ENCODE measurements at regions not wholly inside any gene's neighbourhood (a gene's known extent, or its start where the extent isn't known, plus 50 kb on each side); places are given as distances from the start of the nearest gene placed in this dataset.

DNA sequence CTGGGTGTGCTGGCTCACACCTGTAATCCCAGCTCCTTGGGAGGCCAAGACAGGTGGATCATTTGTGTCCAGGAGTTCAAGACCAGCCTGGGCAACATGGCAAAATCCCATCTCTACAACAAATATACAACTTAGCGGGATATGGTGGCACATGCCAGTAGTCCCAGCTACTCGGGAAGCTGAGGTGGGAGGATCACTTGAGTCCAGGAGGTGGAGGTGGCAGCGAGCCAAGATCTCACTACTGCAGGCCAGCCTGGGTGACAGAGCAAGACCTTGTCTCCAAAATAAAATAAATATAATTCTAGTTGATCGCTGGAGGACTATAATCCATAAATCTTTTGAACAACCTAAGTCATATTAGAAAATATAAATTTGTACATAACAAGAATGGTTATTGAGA is 1061.5 kb upstream of the PCDH9 start:
- DNase-seq (ENCODE audit: low read depth) = no peak
- TF ChIP-seq, protein P1, sequence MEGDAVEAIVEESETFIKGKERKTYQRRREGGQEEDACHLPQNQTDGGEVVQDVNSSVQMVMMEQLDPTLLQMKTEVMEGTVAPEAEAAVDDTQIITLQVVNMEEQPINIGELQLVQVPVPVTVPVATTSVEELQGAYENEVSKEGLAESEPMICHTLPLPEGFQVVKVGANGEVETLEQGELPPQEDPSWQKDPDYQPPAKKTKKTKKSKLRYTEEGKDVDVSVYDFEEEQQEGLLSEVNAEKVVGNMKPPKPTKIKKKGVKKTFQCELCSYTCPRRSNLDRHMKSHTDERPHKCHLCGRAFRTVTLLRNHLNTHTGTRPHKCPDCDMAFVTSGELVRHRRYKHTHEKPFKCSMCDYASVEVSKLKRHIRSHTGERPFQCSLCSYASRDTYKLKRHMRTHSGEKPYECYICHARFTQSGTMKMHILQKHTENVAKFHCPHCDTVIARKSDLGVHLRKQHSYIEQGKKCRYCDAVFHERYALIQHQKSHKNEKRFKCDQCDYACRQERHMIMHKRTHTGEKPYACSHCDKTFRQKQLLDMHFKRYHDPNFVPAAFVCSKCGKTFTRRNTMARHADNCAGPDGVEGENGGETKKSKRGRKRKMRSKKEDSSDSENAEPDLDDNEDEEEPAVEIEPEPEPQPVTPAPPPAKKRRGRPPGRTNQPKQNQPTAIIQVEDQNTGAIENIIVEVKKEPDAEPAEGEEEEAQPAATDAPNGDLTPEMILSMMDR (IDR thresholded peaks at IDR 0.05; ENCODE audit: low read depth, low read length, missing control alignments) = no peak
- H3K4me3 ChIP-seq (ENCODE audit: low read depth, low read length) = no peak overlapping the region

DNA sequence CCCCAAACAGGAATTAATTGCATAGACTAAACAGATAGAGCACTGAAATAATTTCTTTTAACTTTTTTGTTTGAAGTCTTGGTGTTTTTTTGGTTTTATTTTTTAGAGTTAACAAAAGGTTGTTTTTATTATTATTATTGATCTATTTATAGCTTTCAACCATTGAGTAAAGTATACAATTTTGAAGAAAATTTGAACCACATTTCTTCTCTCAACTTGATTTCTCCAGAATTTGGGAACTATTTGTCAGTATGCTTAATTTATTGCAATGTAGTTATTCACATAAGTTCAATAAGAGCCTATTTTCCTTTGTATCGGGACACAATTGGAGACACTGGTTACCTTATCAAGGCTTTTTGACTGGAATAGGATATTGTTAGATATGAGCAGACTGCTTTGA is 1045.6 kb upstream of the PCDH9 start:
- no peak for DNase-seq (ENCODE audit: low read depth)
- TF ChIP-seq, protein P1 (IDR thresholded peaks at IDR 0.05; ENCODE audit: low read depth, low read length, missing control alignments) = no peak
- H3K4me3 ChIP-seq (ENCODE audit: low read depth, low read length) = no peak overlapping the region

DNA sequence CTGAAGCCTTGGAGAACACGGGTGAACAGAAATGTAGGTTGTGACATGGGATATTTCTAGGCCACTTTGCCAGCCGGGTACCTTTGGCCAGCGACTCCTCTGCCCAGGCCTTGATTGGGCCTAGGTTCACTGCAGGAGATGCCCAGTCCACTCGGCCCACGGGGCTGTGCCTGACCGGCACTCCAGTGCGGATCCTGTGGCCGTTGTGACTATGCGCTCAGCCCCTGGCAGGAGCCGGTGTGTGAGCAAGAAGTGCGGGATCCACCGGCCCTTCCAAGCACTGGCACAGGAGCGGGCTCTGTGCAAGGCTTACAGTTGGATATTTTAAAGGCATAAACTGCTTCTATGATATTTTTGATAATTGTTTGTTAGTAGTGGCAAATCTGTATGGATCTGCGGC is 1042.5 kb upstream of the PCDH9 start:
- no peak overlapping the region for H3K4me3 ChIP-seq (ENCODE audit: low read depth, low read length)
- TF ChIP-seq, protein P1 (IDR thresholded peaks at IDR 0.05; ENCODE audit: low read depth, low read length, missing control alignments) = no peak
- no peak for DNase-seq (ENCODE audit: low read depth)

DNA sequence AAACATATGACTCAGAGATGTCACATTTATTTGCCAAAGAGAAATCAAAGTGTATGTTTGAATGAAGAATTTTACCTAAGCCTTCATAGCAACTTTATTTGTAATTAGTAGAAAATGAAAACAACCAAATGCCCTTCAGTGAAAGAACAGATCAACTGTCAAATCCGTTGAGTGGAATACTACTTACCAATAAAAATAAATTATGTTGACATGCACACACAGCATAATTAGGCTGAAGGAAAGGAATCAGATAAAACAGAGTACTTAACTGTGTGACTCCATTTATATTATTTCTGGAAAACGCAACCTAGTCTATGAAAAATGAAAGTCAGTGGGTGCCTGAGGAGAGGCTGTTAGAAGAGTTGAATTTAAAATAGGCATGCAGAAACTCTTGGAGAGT is 1034.6 kb upstream of the PCDH9 start:
- no peak for DNase-seq (ENCODE audit: low read depth)
- no peak overlapping the region for H3K4me3 ChIP-seq (ENCODE audit: low read depth, low read length)
- TF ChIP-seq, protein P1 (IDR thresholded peaks at IDR 0.05; ENCODE audit: low read depth, low read length, missing control alignments) = no peak

DNA sequence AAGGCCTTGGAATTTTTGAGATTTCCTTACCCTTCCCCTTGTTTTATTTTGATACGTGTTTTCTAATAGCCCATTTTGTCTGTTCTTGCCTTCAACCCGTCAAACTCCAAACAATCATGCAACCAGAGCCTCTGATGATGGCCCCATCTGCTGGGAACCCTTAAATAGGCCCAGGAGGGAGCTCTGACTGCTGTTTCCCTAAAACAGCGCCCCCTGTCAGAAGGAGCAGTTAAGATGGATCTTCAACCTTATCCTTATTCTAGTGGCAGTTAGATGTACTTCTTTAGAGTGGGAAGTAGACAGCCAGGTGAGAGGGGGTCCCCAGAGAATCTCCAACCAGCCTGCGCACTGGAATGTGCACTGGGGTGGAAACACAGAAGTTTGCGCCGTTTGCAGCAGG is 1031.0 kb upstream of the PCDH9 start:
- DNase-seq (ENCODE audit: low read depth) = no peak
- H3K4me3 ChIP-seq (ENCODE audit: low read depth, low read length) = no peak overlapping the region
- TF ChIP-seq, protein P1 (IDR thresholded peaks at IDR 0.05; ENCODE audit: low read depth, low read length, missing control alignments) = no peak

DNA sequence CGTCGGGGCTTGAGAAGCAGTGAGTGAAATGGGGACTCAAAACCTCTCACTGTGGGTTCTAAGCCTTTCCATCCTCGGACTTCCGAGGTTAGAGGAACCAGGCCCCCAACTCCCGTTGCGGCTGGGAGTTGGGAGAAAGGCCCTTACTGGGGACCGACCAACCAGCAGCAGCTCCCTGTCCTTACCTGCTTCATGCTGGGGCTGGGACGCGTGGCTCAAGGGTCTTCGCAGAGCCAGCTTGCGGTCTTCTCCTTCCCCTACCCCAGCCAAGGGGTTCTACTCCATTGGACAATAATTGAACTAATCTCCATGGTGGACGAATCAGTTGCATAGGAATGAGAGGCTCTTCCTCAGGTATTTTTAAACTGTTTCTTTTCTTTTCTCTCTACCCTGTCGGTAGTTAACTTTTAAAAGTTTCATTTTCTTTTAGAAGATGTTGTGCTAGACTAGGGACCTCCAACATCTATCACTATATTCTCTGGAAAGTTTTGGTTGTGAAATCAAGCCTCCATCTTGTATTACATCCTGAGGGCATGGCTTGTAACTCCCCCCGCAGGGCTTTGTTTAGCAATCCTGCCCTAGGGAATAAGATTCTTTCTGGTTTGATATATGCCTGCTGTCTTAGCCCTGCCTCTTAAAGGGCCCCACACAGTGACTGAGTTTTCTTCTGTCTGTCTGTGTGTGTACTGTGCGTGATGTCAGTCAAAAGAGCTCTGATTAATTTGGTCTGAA is 1027.1 kb upstream of the PCDH9 start:
- no peak for DNase-seq (ENCODE audit: low read depth)
- H3K4me3 ChIP-seq (ENCODE audit: low read depth, low read length) = no peak overlapping the region
- TF ChIP-seq, protein P1 (IDR thresholded peaks at IDR 0.05; ENCODE audit: low read depth, low read length, missing control alignments) = no peak

DNA sequence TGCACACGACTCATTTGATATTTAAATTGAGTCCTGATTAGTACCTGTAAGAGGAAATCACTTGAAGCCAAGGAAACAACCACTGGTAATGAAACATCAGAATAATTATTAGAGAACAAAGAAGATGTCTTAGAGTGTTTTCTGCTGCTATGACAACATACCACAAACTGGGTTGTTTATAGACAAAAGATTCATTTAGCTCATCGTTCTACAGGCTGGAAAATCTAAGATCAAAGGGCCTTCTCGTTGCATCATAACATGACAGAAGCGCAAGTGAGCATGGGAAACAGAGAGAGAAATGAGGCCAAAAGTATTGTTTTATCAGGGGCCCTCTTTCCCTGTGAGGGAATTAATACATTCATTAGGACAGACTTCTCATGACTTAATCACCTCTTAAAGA is 1024.0 kb upstream of the PCDH9 start:
- TF ChIP-seq, protein P1 (IDR thresholded peaks at IDR 0.05; ENCODE audit: low read depth, low read length, missing control alignments) = no peak
- H3K4me3 ChIP-seq (ENCODE audit: low read depth, low read length) = no peak overlapping the region
- DNase-seq (ENCODE audit: low read depth) = no peak

Measured in GM12864 (cell line).